HEK293 (cell line): ENCODE measurements at regions not wholly inside any gene's neighbourhood (a gene's known extent, or its start where the extent isn't known, plus 50 kb on each side); places are given as distances from the start of the nearest gene placed in this dataset.

Source experiments
- ATF2 ChIP-seq: fragments of 450-650 bp; formaldehyde crosslinking; IDR thresholded peaks from 2 replicates; pipeline ENCODE4 v1.5.1; 2016; ENCODE audit warnings: missing biosample characterization, missing genetic modification characterization, low read depth
- BCL11A ChIP-seq: fragments of 450-650 bp; formaldehyde crosslinking; IDR thresholded peaks from 2 replicates; pipeline ENCODE4 v1.5.1; 2016; ENCODE audit warnings: low read depth, missing biosample characterization, missing genetic modification characterization
- PBX3 ChIP-seq: sonication (generic); formaldehyde crosslinking; IDR thresholded peaks from 2 replicates; pipeline ENCODE4 v1.8.1; 2022; ENCODE audit warnings: mild to moderate bottlenecking, moderate library complexity, missing genetic modification reagents
- RBAK ChIP-seq: fragments of 450-650 bp; formaldehyde crosslinking; IDR thresholded peaks from 2 replicates; pipeline ENCODE4 v1.5.1; 2016; ENCODE audit warnings: missing biosample characterization, missing genetic modification characterization
- YY1 ChIP-seq: fragments of 450-650 bp; formaldehyde crosslinking; IDR thresholded peaks from 2 replicates; pipeline ENCODE4 v1.5.1; 2018; ENCODE audit warnings: missing biosample characterization, missing genetic modification characterization
- ZFP37 ChIP-seq: fragments of 450-650 bp; formaldehyde crosslinking; IDR thresholded peaks from 2 replicates; pipeline ENCODE4 v1.5.1; 2016; ENCODE audit warnings: missing biosample characterization, missing genetic modification characterization
- ZNF140 ChIP-seq: fragments of 450-650 bp; formaldehyde crosslinking; IDR thresholded peaks from 2 replicates; pipeline ENCODE4 v1.5.1; 2016; ENCODE audit warnings: missing biosample characterization, missing genetic modification characterization
- ZNF324 ChIP-seq: fragments of 450-650 bp; formaldehyde crosslinking; IDR thresholded peaks from 2 replicates; pipeline ENCODE4 v1.5.1; 2016; ENCODE audit warnings: missing biosample characterization, missing genetic modification characterization
- ZNF350 ChIP-seq: fragments of 450-650 bp; formaldehyde crosslinking; IDR thresholded peaks from 2 replicates; pipeline ENCODE4 v1.5.0; 2017; ENCODE audit warnings: missing biosample characterization, mild to moderate bottlenecking, missing genetic modification characterization
- ZNF48 ChIP-seq: fragments of 450-650 bp; formaldehyde crosslinking; IDR thresholded peaks from 2 replicates; pipeline ENCODE4 v1.5.1; 2016; ENCODE audit warnings: missing biosample characterization, missing genetic modification characterization
- ZNF777 ChIP-seq: fragments of 450-650 bp; formaldehyde crosslinking; IDR thresholded peaks from 2 replicates; pipeline ENCODE4 v1.5.1; 2017; ENCODE audit warnings: missing biosample characterization, missing genetic modification characterization, borderline replicate concordance
- ZNF830 ChIP-seq: fragments of 450-650 bp; IDR thresholded peaks from 2 replicates; pipeline ENCODE4 v1.5.0; 2018; ENCODE audit warnings: missing biosample characterization, missing genetic modification characterization, low read depth, mild to moderate bottlenecking, moderate library complexity
- TF ChIP-seq, protein P1 (sequence below): fragments of 450-650 bp; formaldehyde crosslinking; IDR thresholded peaks from 2 replicates; pipeline ENCODE4 v1.5.1; 2016; ENCODE audit warnings: missing biosample characterization, missing genetic modification characterization
- TF ChIP-seq, protein P2 (sequence below): fragments of 450-650 bp; formaldehyde crosslinking; IDR thresholded peaks from 2 replicates; pipeline ENCODE4 v1.5.1; 2016; ENCODE audit warnings: missing biosample characterization, missing genetic modification characterization

DNA sequence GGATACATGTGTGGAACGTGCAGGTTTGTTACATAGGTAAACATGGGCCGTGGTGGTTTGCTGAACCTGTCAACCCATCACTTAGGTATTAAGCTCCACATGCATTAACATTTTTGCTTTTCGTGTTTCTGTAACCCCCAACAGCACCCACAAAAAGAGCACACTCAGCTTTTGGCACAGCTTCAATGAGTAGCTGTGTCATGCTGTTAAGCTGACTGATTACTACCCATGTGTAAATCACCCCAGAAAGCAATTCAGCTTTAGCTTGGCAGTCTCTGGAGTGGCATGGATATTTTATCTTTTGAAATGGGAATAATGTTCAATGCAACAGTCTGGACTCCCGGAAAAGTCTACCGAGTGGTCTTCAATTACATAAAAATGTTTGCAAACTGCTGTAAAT lies 734.3 kb downstream of the STIM2 start:
- TF ChIP-seq, protein P1, sequence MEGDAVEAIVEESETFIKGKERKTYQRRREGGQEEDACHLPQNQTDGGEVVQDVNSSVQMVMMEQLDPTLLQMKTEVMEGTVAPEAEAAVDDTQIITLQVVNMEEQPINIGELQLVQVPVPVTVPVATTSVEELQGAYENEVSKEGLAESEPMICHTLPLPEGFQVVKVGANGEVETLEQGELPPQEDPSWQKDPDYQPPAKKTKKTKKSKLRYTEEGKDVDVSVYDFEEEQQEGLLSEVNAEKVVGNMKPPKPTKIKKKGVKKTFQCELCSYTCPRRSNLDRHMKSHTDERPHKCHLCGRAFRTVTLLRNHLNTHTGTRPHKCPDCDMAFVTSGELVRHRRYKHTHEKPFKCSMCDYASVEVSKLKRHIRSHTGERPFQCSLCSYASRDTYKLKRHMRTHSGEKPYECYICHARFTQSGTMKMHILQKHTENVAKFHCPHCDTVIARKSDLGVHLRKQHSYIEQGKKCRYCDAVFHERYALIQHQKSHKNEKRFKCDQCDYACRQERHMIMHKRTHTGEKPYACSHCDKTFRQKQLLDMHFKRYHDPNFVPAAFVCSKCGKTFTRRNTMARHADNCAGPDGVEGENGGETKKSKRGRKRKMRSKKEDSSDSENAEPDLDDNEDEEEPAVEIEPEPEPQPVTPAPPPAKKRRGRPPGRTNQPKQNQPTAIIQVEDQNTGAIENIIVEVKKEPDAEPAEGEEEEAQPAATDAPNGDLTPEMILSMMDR (tag by site-specific recombination) = no peak
- TF ChIP-seq YY1 (tag by site-specific recombination) (no peak), PBX3 (CRISPR knock-in tag) (no peak), RBAK (tag by site-specific recombination) (no peak), ZNF830 (tag by site-specific recombination) (no peak), ZNF350 (tag by site-specific recombination) (no peak), ZNF777 (tag by site-specific recombination) (no peak), ZNF140 (tag by site-specific recombination) (no peak), ZFP37 (no peak), ZNF324 (tag by site-specific recombination) (no peak), ATF2 (tag by site-specific recombination) (no peak), ZNF48 (tag by site-specific recombination) (no peak), BCL11A (tag by site-specific recombination) (no peak)
- TF ChIP-seq, protein P2, sequence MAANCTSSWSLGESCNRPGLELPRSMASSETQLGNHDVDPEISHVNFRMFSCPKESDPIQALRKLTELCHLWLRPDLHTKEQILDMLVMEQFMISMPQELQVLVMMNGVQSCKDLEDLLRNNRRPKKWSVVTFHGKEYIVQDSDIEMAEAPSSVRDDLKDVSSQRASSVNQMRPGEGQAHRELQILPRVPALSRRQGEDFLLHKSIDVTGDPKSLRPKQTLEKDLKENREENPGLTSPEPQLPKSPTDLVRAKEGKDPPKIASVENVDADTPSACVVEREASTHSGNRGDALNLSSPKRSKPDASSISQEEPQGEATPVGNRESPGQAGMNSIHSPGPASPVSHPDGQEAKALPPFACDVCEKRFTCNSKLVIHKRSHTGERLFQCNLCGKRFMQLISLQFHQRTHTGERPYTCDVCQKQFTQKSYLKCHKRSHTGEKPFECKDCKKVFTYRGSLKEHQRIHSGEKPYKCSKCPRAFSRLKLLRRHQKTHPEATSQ (tag by site-specific recombination) = no peak
